Neural crest cell (in vitro differentiated cells): ENCODE measurements at regions not wholly inside any gene's neighbourhood (a gene's known extent, or its start where the extent isn't known, plus 50 kb on each side); places are given as distances from the start of the nearest gene placed in this dataset.
A peak's percentile ranks its signal among the peaks of the same experiment; 100 is the strongest.

Experiments used
- DNase-seq: peaks from one replicate; pipeline ENCODE4 v3.0.0; 2021; ENCODE audit warnings: low read depth, mixed read lengths, low spot score
- H3K27ac Mint-ChIP-seq: one replicate; pipeline ENCODE4 v1.8.0; 2021; ENCODE audit warnings: mild to moderate bottlenecking, mixed read lengths; ENCODE audit not compliant: unreplicated experiment
- H3K27me3 Mint-ChIP-seq: 2 replicates; pipeline ENCODE4 v1.8.0; 2021; ENCODE audit warnings: low read depth, mild to moderate bottlenecking, mixed read lengths
- H3K36me3 Mint-ChIP-seq: 2 replicates; pipeline ENCODE4 v1.8.0; 2021; ENCODE audit warnings: low read depth, mild to moderate bottlenecking, mixed read lengths
- H3K4me1 Mint-ChIP-seq: 2 replicates; pipeline ENCODE4 v1.8.0; 2021; ENCODE audit warnings: mixed read lengths
- H3K4me3 Mint-ChIP-seq: one replicate; pipeline ENCODE4 v1.8.0; 2021; ENCODE audit warnings: mild to moderate bottlenecking, mixed read lengths
- H3K9me3 Mint-ChIP-seq: 2 replicates; pipeline ENCODE4 v1.8.0; 2021; ENCODE audit warnings: mixed read lengths
- TF ChIP-seq, protein P1 (sequence below): fragments of 200-600 bp; sonication (generic); conservative IDR thresholded peaks from 2 replicates; pipeline ENCODE4 v1.5.0; 2021; ENCODE audit warnings: antibody characterized with exemption, mild to moderate bottlenecking

DNA sequence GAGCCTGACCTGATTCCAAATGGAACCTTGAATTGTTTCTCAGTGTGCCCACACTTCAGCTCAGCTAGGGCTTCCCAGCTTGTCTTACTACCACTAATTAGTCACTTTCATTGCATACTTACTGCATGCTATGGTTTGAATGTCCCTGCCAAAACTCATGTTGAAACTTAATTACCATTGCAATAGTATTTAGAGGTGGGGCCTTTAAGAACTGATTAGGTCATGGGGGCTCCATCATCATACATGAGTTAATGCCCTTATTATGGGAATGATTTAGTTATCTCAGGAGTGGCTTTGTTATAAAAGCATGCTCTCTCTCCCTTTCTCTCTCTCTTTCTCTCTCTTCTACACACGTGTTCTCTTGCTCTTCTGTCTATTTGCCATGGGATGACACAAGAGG lies 68.3 kb downstream of the NENF start:
- H3K27me3 Mint-ChIP-seq = no peaks in the 10 kb centered on the region
- peaks cover 11% of the 10 kb centered on the region for H3K4me1 Mint-ChIP-seq
- no peak overlapping the region for H3K4me3 Mint-ChIP-seq
- TF ChIP-seq, protein P1, sequence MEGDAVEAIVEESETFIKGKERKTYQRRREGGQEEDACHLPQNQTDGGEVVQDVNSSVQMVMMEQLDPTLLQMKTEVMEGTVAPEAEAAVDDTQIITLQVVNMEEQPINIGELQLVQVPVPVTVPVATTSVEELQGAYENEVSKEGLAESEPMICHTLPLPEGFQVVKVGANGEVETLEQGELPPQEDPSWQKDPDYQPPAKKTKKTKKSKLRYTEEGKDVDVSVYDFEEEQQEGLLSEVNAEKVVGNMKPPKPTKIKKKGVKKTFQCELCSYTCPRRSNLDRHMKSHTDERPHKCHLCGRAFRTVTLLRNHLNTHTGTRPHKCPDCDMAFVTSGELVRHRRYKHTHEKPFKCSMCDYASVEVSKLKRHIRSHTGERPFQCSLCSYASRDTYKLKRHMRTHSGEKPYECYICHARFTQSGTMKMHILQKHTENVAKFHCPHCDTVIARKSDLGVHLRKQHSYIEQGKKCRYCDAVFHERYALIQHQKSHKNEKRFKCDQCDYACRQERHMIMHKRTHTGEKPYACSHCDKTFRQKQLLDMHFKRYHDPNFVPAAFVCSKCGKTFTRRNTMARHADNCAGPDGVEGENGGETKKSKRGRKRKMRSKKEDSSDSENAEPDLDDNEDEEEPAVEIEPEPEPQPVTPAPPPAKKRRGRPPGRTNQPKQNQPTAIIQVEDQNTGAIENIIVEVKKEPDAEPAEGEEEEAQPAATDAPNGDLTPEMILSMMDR = no peak
- H3K9me3 Mint-ChIP-seq = peaks cover under 1% of the 10 kb centered on the region
- H3K27ac Mint-ChIP-seq = no peak overlapping the region
- H3K36me3 Mint-ChIP-seq = no peaks in the 10 kb centered on the region
- DNase-seq = no peak

DNA sequence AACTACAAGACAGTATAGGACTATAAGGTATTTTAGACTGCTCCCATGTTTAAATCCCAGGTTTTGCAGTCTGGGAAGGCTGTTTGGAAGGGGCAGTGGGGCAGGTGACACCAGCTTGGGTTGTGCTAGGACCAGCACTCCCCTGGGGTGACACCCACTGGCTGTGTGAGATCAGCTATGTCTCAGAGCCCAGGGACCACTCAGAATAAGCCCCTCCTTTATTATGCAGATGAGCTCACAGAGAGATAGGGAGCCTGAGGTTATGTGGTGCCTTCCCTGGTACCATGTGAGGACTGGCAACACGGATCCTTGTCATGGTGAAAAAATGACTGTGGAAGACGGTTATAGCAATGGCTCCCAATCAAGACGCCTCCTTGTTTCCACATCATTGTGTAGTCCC lies 71.0 kb downstream of the NENF start:
- TF ChIP-seq, protein P1 = no peak
- peaks cover 29% of the 10 kb centered on the region for H3K4me1 Mint-ChIP-seq
- H3K36me3 Mint-ChIP-seq = peaks cover 2% of the 10 kb centered on the region
- no peak overlapping the region for H3K27ac Mint-ChIP-seq
- DNase-seq = no peak
- H3K27me3 Mint-ChIP-seq = no peaks in the 10 kb centered on the region
- H3K4me3 Mint-ChIP-seq = no peak overlapping the region
- H3K9me3 Mint-ChIP-seq = peaks cover 8% of the 10 kb centered on the region

DNA sequence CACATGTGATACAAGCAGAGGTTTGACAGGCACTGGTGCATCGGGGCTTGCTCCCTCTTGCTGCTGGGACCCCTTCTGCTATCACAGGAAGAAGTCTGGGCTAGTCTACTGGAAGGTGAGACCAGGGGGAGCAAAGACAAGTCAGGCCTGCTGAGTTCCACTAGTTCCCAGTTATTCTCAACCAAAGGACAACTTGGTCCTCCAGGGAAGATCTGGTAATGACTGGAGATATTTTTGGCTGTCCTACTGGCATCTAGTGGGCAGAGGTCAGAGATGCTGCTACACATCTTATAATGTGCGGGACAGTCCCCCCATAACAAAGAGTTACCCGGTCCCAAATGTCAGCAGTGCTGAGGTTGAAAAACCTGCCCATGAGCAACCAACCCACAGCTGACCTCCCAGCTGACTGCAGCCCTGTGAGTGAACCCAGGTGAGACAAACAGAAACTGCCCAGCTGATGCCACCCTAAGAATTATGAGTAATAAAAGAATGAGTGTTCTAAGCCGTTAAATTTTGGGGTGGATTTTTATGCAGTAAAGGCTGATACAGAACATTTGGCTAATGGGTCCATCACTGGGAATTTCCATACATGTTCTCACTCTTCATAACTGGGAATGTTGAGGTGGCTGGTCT lies 71.6 kb downstream of the NENF start:
- peaks cover 8% of the 10 kb centered on the region for H3K9me3 Mint-ChIP-seq
- no peak overlapping the region for H3K27ac Mint-ChIP-seq
- TF ChIP-seq, protein P1 = no peak
- no peaks in the 10 kb centered on the region for H3K27me3 Mint-ChIP-seq
- no peak overlapping the region for H3K4me3 Mint-ChIP-seq
- H3K4me1 Mint-ChIP-seq = peaks cover 31% of the 10 kb centered on the region
- H3K36me3 Mint-ChIP-seq = peaks cover 2% of the 10 kb centered on the region
- DNase-seq = no peak

DNA sequence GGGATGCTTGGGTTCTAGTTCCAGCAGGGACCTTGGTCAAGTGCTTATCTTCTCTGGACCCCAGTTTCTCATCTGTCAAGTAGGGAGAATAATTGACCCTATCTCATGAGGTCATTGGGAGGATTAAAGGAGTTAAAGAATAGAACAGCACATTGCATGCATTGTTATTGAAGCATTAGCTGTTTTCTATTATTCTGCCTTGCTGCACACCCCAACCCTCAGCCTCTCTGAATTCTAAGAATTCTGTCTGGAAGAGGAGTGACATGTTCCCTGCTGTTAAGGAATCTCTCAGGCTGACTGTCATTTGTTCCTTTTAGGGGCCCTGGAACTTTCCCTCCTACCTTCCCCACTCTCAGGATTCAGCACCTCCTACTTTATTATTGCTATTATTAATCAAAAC lies 73.9 kb downstream of the NENF start:
- Mint-ChIP-seq H3K4me1 (peaks cover 31% of the 10 kb centered on the region), H3K27ac (no peak overlapping the region), H3K36me3 (peaks cover 2% of the 10 kb centered on the region), H3K4me3 (no peak overlapping the region), H3K27me3 (peaks cover under 1% of the 10 kb centered on the region), H3K9me3 (peaks cover 8% of the 10 kb centered on the region)
- no peak for DNase-seq
- TF ChIP-seq, protein P1 = no peak

DNA sequence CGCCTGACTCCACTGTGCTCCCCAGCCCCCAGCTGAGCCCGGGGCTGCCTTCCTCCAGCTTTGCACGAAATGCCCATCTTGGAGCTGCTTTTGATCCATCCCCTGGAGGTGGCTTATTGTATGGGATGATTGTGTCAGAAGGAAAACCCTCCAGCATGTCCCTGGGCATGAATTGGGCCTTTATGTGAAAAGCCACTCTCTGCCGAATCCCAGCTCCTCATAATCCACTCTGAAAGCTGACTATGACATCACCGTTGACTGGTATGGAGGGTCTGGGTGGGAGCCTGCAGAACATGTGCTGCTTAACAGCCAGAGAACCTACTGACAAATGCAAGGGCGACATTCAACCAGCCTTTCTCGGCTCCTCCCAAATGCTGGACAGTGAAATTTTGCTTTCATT lies 74.6 kb downstream of the NENF start:
- DNase-seq = peak; percentile 50
- Mint-ChIP-seq H3K36me3 (peaks cover 2% of the 10 kb centered on the region), H3K27me3 (peaks cover 4% of the 10 kb centered on the region)

More for the DNA sequence above, 74.6 kb downstream of the NENF start:
- Mint-ChIP-seq H3K9me3 (peaks cover 8% of the 10 kb centered on the region), H3K27ac (peak overlapping the region; percentile 48), H3K4me3 (peak overlapping the region; percentile 10), H3K4me1 (peaks cover 31% of the 10 kb centered on the region)
- TF ChIP-seq, protein P1 = no peak
